Dedifferentiated amniotic fluid mesenchymal stem cell (primary cell): ENCODE measurements at regions not wholly inside any gene's neighbourhood (a gene's known extent, or its start where the extent isn't known, plus 50 kb on each side); places are given as distances from the start of the nearest gene placed in this dataset.
"Not testable (repeated sequence)": the region's sequence is repeated elsewhere in the genome, so short reads cannot be mapped to it uniquely, and the experiment has no call there.

Experiments used
- DNase-seq: peaks from one replicate; pipeline ENCODE4 v3.0.0-alpha.2; 2016; ENCODE audit errors: extremely low spot score

DNA sequence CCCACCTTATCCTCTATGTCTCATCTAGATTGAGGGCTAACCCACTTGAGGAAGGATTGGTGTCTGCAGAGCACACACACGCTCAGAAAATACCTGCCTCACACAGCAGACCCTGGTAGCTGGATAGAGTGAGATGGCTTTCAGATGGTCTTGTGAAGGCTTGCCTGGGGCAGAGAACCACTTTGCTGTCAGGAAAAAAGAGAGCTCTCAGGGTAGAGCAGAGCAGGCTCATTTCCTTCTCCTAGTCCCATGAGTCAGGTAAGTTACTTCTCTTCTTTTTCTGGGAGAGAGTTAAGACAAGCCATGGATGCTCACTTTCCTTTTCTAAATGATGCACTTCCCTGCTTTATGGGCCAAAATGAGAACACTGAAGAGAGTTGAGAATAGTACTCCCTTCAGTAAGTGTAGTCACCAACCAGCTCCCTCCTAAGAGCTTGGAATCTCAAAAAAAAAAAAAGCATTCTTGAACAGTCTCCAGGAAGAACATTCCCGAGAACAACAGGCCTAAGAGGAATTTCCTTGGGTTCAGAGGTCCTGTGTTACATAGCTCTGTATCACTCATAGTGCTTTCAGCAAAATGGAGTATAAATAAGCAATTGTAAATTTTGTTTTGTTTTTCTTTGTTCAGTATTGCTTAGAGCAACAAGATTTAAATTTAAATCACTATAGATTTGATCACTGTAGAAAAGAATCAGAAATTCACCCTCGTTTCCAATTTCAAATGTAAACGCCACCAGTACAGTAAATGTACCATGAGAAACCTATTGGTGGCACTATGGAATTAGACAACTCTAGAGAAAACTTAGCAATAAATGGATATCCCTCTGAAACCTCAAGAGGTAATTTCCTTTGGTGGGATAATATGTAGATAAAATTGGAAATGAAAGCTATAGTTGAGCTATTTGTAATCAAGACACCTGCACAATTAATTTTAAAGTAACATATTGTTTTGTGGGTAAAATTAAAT is 530.3 kb downstream of the RFPL4B start:
- DNase-seq = peak; percentile 96

DNA sequence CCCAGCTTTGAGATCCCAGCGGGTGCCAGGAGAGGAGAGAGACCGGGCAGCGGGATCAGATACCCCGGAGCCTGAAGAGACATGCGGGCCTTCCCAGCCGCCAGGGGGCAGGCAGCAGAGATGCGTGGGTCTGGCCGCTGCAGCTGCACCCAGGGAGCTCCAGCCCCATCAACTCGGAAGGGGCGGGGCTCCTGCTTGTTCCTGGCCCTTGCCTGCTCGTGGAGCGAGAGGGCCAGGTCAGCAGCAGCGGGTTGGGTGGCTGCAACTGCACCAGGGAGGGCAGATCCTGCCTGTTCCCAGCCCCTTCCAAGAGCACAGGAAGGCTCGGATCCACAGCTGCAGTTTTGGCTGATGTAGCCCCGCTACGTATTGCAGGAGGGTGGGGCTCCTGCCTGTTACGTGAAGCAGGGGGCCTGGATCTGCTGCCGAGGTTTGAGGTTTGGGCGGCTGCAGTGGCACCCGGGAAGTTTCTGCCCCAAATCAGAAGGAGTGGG is 532.8 kb downstream of the RFPL4B start:
- DNase-seq = no peak

DNA sequence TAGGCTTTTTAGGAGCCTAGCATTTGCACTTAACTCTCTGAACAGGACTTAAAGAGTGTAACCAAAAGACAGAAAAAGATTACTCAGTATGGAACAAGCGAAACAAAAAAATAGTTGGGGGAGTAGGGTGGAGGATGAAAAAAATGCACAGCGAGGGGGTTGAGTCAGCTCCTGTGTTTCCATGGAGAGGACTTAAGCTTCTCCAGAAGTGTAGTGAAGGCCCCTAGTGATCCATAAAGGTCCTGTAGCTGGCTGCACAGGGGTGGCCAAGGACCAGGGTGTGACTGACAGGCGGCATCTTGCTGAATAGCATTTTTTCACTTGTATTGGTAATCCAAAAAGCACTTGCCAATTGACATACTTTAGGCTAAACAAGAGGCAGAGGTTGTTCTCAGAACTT is 533.9 kb downstream of the RFPL4B start:
- DNase-seq = peak; percentile 70

DNA sequence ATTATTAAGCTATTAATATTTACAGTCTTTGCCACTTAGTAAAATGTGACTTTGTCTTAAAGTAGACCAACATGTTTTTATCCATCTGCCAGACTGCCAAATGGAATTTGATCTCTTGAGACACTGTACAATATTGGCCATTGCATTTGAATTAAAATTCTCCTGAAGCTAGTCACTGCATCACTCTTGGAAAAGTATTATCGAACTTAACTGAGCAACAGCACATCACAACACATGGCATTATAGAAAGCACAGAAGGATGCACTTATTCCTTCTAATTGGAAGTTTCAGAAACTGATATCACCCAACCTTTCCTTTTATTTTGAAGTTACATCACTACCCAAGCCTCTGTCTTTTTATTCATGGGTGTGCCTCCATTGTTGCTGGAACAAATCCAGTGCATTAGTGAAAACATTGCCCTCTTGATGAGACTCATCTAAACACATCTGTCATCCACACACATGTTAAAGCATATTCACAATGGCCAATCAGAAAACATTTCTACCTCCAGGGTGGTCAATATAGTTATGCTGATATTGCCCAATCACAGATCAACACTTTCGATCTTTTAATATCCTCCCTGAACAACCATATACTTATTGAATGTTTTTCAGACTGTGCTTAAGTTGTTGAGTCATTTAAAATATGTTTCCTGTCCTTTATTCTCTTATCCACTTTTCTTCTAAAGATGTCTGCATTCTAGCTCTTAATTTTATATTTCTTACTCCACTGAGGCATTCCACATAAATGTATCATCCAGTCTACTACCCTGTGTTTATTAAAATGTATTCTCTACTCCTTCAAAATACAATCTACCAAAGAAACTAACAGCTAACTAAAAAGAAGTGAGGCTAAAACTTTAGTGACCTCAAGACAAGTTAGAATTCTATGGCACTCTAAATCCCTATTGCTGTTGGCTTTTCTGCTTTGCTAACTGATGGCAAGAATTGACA is 535.0 kb downstream of the RFPL4B start:
- DNase-seq = peak; percentile 20

DNA sequence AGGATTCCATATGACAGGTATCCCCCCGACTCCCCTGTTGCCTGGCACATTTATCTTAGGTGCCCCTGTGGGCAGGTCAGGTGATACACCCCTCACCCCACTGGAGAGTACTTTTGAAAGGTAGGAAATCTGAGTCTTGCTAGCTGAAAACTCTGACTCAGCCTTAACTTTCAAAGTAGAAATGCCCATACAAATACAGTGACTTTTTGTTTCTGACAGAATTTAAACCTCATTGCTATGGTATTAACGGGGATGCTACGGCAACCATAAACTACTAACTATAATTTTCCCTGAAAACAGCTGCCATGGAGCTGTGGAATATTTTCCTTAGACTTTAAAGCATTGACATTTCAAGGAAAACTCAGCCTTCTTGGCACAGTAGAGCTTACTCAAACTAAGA is 536.0 kb downstream of the RFPL4B start:
- no peak for DNase-seq

DNA sequence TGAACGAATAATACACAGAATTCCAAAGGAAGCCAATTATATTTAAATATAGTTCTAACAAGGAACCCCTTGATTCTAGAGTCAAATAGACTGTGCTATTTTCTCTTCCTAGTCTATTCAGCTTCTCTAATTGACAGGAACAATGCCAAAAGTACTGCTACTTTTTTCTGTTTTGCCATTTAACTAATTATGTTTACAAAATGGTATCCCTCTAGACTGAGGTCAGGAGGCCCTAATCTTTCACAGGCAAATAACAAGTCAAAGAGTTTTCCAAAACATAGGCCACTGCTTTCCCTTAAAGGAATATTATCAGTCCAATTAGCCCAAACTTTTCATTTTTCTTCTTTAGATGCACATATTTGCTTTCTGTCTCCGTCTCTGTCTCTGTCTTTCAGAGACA is 539.3 kb downstream of the RFPL4B start:
- no peak for DNase-seq

DNA sequence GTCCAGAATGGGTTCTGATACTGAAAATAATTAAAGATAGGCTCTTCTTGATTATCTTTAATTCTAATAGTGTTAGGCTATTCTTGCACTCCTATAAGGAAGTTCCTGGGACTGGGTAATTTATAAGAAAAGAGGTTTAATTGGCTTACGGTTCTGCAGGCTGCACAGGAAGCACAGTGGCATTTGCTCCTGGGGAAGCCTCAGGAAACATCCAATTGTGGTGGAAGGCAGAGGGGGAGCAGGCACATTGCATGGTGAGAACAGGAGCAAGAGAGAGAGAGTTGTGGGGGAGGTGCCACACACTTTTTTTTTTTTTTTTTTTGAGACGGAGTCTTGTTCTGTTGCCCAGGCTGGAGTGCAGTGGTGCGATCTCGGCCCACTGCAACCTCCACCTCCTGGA is 540.3 kb downstream of the RFPL4B start:
- DNase-seq = not testable (repeated sequence)

DNA sequence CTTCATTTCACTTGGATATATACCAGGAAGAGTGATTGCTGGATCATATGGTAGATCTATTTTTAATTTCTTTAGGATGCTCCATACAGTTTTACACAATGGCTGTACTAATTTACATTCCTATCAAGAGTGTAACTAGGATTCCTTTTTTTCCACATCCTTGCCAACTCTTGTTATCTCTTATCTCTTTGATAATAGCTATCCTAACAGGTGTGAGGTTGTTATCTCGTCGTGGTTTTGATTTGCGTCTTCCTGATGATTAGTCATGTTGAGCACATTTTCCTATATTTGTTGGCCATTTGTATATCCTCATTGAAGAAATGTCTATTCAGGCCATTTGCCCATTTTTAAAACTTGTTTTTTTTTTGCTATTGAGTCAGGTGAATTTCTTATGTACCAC is 552.4 kb downstream of the RFPL4B start:
- no peak for DNase-seq

DNA sequence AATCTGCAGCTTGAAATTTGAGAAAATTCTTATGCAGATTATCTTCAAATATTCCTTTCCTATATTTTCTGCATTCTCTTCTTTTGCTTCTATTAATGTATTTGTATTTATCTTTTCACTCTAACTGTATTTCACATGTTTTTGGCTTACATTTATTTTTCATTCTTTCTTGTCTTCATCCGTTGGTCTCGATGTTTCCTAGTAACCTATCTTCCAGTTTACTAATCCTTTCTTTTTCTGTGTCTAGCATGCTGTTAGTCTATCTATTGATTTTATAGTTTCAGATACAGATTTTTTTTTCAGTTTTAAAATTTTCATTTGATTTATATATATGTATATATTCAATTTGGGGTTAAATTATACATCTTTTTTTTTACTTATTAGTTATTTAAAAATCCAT is 556.2 kb downstream of the RFPL4B start:
- DNase-seq = no peak

DNA sequence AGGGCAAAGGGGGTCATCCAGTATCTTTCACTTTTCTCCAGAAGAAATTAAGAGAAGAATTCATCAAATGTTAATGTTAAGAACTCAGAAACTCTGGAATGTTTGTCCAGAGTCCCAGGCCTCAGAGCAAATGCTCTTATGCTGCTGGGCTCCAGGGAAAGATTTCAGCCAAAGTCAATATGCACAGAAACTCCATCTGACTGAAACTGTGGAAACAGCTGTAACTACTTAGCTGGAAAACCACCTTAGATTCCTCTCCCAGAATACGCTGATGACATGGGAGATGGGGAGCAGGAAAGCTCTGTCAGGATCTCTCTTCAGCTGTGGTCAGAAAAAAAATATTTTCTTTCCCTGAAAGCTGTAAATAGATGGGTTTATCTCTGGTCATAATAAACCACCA is 559.6 kb downstream of the RFPL4B start:
- DNase-seq = peak; percentile 94

DNA sequence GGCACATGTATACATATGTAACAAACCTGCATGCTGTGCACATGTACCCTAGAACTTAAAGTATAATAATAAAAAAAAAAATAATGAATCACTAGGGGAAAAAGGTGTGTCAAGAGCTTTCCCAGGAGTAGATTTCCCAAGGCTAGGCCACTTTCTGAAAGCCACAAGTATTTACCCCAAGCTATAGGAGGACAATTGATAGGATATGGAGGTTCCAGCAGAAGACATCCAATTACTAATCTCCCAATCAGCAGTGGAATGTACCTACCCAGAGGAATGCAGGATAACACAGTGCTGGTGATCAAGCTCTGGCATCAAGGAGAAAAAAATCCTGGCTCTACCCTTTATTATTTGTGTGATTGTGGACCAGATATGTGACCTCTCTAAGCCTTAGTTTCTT is 562.7 kb downstream of the RFPL4B start:
- no peak for DNase-seq

DNA sequence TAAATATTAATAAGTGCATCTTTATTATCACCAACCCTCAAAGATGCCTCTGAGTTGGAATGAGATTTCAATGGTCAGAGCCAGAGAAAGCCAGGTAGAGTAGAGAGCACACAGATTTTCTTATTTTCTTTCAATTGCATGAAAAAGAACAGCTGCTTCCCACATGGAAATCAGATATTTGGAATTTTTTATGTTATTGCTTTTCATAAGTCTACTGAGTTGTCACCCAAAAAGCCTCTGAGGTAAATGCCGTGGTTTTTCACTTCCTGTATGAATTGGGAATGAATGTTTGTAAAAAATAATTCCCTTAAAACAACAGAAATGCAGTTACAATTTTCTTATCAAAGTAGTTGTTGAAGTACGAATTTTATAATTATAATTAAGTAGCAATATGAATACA is 563.1 kb downstream of the RFPL4B start:
- peak; percentile 19 for DNase-seq

DNA sequence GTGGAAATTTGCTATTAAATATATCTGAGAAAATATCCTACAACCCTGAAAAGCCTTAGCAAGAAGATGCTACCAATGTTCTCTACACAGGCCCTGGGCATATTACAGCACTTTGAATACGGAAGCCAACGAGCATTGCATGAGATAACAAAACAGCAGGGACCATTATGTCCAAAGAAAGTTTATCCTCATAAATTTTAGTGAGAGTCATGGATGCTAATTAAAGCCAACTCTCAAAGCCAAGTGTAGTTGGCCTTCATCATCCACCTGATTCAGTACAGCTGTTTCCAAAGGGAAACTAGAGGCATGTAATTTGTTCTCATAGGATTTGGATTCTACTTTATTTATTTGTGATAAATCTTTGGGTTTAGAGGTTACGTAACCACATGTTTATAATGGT is 564.8 kb downstream of the RFPL4B start:
- no peak for DNase-seq

DNA sequence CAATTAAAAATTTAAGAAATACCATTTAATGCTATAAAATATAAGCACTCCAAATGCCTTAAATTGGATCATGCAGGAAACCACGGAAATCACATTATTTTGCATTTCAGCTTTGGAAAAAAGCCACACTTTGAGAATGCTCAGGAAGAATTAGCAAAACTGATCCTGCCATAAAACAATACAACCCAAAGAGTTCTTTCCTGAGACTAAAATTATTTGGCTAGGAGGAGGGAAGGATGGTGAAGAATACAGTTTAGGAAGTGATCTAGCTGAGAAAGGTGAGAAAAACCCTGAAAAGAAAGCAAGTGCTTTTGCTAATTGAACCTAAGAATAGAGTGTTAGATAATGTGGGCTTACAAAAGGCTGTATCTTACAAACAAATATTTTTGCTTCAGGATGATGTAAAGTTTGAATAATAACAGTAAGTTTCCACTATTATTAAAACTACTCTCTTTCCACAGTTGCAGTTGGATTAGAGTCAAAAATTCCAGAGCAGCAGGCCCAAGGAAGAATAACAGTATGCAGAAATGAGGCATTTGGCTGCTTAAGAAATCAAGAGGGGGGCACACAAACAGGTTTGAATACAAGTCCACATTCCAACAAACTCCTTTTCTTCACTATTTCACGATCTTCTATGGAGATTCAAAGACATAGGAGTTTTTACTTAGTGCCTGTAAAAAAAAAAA is 565.4 kb downstream of the RFPL4B start:
- peak; percentile 80 for DNase-seq

DNA sequence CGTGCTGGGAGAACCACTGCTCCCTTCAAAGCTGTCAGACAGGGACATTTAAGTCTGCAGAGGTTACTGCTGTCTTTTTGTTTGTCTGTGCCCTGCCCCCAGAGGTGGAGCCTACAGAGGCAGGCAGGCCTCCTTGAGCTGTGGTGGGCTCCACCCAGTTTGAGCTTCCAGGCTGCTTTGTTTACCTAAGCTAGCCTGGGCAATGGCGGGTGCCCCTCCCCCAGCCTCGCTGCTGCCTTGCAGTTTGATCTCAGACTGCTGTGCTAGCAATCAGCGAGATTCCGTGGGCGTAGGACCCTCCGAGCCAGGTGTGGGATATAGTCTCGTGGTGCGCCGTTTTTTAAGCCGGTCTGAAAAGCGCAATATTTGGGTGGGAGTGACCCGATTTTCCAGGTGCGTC is 572.6 kb downstream of the RFPL4B start:
- DNase-seq = not testable (repeated sequence)

DNA sequence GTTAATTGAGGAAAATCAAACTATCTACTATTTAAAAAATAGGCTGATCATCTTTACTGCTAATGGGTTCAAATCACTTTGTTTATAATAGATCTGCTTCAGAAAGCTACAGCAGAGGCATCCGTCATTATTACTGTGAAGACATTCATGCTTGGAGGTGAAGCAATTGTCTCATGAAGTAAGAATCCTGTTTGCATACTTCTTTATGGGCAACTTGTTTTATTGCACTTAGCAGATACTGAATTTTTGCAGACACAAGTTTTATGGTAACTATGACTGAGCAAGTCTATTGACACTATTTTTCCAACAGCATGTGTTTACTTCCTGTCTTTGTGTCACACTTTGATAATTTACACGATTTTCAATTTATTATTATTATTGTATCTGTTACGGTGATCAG is 573.9 kb downstream of the RFPL4B start:
- no peak for DNase-seq

DNA sequence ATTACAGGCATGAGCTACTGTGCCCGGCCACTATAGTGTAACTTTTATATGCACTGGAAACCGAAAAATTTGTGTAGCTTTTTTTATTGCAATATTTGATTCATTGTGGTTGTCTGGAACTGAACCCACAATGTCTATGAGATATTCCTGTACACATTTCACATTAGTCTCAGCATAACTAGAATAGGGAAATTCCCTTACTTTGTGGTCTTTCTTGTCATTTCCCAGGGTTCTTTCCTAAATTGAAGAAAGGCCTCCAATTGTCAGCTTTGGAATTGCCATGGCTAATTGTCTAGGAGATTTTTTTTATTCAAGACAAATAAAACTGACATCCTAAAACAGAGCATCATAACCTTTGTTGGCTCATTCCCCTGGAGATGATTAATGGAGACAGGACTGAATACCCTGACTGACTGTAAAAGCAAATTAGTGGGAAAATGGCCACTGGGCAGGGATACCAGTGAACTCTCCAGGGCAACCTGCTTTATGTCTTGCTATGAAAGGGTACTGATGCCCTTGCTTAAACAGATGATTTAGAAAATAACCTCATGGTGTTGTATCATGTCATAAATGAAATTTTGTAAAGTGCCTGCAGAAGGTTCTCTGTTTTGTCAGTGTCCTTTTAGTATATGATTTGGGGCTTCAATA is 576.9 kb downstream of the RFPL4B start:
- DNase-seq = no peak

DNA sequence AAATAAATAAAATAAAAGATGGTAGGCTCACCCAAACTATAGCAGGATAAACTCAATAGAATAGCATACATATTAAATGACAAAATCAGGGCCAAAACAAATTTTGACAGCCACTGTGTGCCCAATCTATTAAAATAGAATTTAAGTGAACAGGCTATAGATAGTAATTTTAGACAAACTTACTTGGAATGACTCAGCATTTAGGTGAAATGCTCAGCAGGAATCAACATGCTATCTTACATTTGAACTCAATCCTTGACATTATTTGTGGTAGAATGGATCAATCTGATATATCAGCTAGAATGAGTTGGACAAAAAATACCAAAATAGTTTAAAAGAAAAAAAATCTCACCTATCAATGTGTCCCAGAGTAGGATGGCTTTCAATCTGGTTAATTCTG is 578.6 kb downstream of the RFPL4B start:
- no peak for DNase-seq

DNA sequence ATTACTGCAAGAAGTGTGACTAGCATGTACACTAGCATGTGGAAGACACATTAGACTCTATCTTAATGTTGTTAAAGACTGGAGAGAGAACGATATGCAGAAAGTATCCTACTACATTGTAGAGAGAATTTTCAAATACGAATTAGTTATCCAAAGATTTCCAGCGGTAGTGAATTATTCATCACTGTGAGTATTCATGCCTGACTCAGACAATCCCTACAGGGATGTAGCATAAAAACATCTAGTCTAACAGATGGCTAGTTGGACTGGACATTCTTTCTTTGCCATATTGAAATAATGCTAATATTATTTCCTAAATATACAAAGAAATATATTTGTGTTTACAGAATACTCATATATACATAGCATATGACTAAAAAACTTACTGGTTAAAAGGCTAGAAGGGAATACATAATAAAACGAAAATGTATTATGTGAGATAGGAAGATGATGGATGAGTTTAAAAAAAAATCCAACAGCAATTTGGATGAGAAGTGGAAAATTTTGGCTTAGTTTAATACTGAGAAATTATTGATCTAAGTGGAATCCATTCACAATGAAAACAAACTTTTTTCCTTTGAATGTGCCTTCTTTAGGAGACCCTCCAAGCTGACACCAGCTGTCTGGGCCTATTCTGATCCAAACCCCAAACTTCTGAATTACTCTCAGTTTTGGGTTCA is 580.7 kb downstream of the RFPL4B start:
- DNase-seq = no peak

DNA sequence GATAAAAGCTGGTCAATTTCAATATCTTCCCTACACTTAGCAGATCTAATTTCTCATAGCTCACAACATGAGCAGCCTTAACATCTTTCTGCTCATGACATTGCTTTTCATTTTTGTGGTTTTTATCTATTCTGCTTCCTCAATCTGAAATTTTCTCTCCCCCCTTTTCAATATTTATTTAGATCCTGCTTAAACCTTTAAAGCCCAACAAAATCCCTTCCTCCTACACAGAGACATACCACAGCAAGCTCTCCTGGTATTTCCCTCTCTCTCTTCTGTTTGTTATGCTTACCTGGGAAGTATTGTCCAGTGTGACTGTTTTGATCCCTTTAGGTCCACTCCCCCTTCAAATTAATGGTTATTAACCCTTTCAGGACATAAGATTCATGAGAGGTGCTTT is 582.5 kb downstream of the RFPL4B start:
- DNase-seq = no peak

DNA sequence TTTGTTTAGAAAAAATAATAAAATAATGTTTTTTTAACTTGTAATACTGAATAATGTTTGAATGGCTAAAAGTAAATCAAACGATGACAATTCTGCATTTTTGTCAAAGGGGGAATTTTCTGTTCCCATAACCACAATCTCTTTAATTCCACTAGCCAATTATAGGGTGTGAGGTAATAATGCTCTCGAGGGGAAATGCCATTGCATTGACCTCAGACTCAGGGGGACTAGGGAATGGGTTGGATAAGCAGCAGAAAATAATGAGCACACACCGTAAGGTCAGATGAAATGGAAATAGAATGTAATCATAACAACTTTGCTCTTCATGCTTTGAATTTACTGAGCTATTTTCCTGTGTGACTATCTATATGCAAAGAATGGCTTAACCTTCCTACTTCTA is 584.7 kb downstream of the RFPL4B start:
- peak; percentile 20 for DNase-seq
